Lung (tissue), 11 donors: ENCODE measurements at regions not wholly inside any gene's neighbourhood (a gene's known extent, or its start where the extent isn't known, plus 50 kb on each side); places are given as distances from the start of the nearest gene placed in this dataset.

Experiments
- ATAC-seq: fragments of 200-7000 bp; cut with Tn5 transposase; one replicate; pipeline ENCODE4 v1.9.1; 2020; ENCODE audit warnings: moderate number of reproducible peaks; ENCODE audit not compliant: insufficient read depth, low FRiP score
- DNase-seq, 3 donors: peaks; one replicate each; pipeline ENCODE4 v3.0.0-alpha.2; 2013 to 2017
- H3K27ac ChIP-seq, 2 donors: one replicate each; pipeline ENCODE4 v1.5.1; 2013; ENCODE audit warnings: mild to moderate bottlenecking in 2 of 2, moderate library complexity in 2 of 2, control low read depth in 1 of 2, inconsistent platforms in 1 of 2, low read depth in 1 of 2, low read length in 1 of 2
- H3K27me3 ChIP-seq, 3 donors: one replicate each; pipeline ENCODE4 v1.5.1; 2013; ENCODE audit warnings: low read length in 2 of 3; ENCODE audit not compliant: control insufficient read depth in 3 of 3, insufficient read depth in 3 of 3
- H3K36me3 ChIP-seq, 4 donors: one replicate each; pipeline ENCODE4 v1.5.1; 2013; ENCODE audit warnings: low read length in 4 of 4, mild to moderate bottlenecking in 1 of 4, moderate library complexity in 1 of 4; ENCODE audit not compliant: control insufficient read depth in 4 of 4, insufficient read depth in 4 of 4
- H3K4me1 ChIP-seq, 5 donors: one replicate each; pipeline ENCODE4 v1.5.1; 2013; ENCODE audit warnings: low read length in 5 of 5, mild to moderate bottlenecking in 2 of 5, moderate library complexity in 1 of 5; ENCODE audit not compliant: control insufficient read depth in 5 of 5, insufficient read depth in 5 of 5
- H3K4me3 ChIP-seq: one replicate; pipeline ENCODE4 v1.5.1; 2013; ENCODE audit warnings: mild to moderate bottlenecking, control low read depth, moderate library complexity
- H3K9ac ChIP-seq, 2 donors: one replicate each; pipeline ENCODE4 v1.5.1; 2013; ENCODE audit warnings: low read length in 2 of 2, control low read depth in 1 of 2; ENCODE audit not compliant: insufficient read depth in 1 of 2
- H3K9me3 ChIP-seq, 4 donors: one replicate each; pipeline ENCODE4 v1.5.1; 2013; ENCODE audit warnings: low read length in 3 of 4, mild to moderate bottlenecking in 1 of 4, moderate library complexity in 1 of 4; ENCODE audit not compliant: control insufficient read depth in 4 of 4, insufficient read depth in 3 of 4
- CTCF ChIP-seq: IDR thresholded peaks from 2 replicates; pipeline ENCODE4 v1.5.1; 2012; ENCODE audit warnings: mild to moderate bottlenecking; ENCODE audit errors: control extremely low read depth, extremely low read depth
- WGBS, 2 donors: extraction: QIAGEN DNeasy Blood & Tissue Kit; methylation state at CpG; one replicate each; pipeline ENCODE4 v1.1.7; 2013; 5-methylcytosine and 5-hydroxymethylcytosine counted together
- donor health status: control.
- donor health status: control.
- donor health status: Bipolar disorder and iron deficiency.
- donor health status: healthy.
- donor health status: DM: yes; HTN: yes; CAD: no.

- H3K4me3 ChIP-seq: no peak overlapping the region
- DNase-seq (peak; percentile 65 to 86 (median 70)), ATAC-seq (peak; percentile 77)
- peaks cover 0 to 6% (median 0%) of the 10 kb centered on the region in 4 donors for H3K9me3 ChIP-seq
- H3K27ac ChIP-seq: no peak overlapping the region
- peaks cover 0 to 6% (median 0%) of the 10 kb centered on the region in 5 donors for H3K4me1 ChIP-seq
- TF ChIP-seq CTCF: no peak
- WGBS, 2 donors: 62 to 79% methylated on average over 15 of the region's 15 CpGs
- no peaks in the 10 kb centered on the region for H3K36me3 ChIP-seq
- peaks cover 0 to 3% (median 2%) of the 10 kb centered on the region in 3 donors for H3K27me3 ChIP-seq
- no peak overlapping the region for H3K9ac ChIP-seq
These were observed 144.0 kb upstream of the IRX6 start for GRCh38 chr16:55179852-55180585.

GRCh38 chr16:55184052-55184451 is 140.0 kb upstream of the IRX6 start:
- no peak for TF ChIP-seq CTCF

GRCh38 chr16:55184619-55185018 is 139.4 kb upstream of the IRX6 start:
- Histone ChIP-seq H3K27ac (no peak overlapping the region), H3K27me3 (peaks cover 0 to 8% (median 4%) of the 10 kb centered on the region in 3 donors), H3K9me3 (no peaks in the 10 kb centered on the region), H3K4me3 (no peak overlapping the region), H3K36me3 (no peaks in the 10 kb centered on the region), H3K4me1 (no peaks in the 10 kb centered on the region), H3K9ac (no peak overlapping the region)
- ATAC-seq: no peak
- TF ChIP-seq CTCF: no peak
- no peak for DNase-seq
- WGBS, 2 donors: 29 to 38% methylated on average over 3 of the region's 3 CpGs

More at GRCh38 chr16:55184052-55184451, 140.0 kb upstream of the IRX6 start:
- H3K9ac ChIP-seq: no peak overlapping the region
- H3K36me3 ChIP-seq: no peaks in the 10 kb centered on the region
- no peak overlapping the region for H3K4me3 ChIP-seq
- H3K4me1 ChIP-seq: no peaks in the 10 kb centered on the region
- DNase-seq: no peak
- H3K9me3 ChIP-seq: no peaks in the 10 kb centered on the region
- no peak overlapping the region for H3K27ac ChIP-seq
- no peak for ATAC-seq
- peaks cover 0 to 4% (median 2%) of the 10 kb centered on the region in 3 donors for H3K27me3 ChIP-seq

- Histone ChIP-seq H3K4me3 (no peak overlapping the region), H3K27ac (no peak overlapping the region), H3K4me1 (no peaks in the 10 kb centered on the region), H3K9me3 (peaks cover 0 to 9% (median 2%) of the 10 kb centered on the region in 4 donors), H3K9ac (no peak overlapping the region), H3K27me3 (peaks cover 0 to 12% (median 11%) of the 10 kb centered on the region in 3 donors), H3K36me3 (no peaks in the 10 kb centered on the region)
- ATAC-seq (no peak), DNase-seq (no peak)
- no peak for TF ChIP-seq CTCF
- WGBS, 2 donors: 66 to 68% methylated on average over 6 of the region's 6 CpGs
These were observed 134.8 kb upstream of the IRX6 start for GRCh38 chr16:55189224-55189623.
